Panc1 (cell line): ENCODE measurements at regions not wholly inside any gene's neighbourhood (a gene's known extent, or its start where the extent isn't known, plus 50 kb on each side); places are given as distances from the start of the nearest gene placed in this dataset.

Experiments
- ATAC-seq: fragments of 200-7000 bp; cut with Tn5 transposase; 2 replicates; pipeline ENCODE4 v1.9.1; 2020; ENCODE audit warnings: mild to moderate bottlenecking, moderate library complexity
- BruUV-seq: library from RNA; stranded (reverse); fragments of 400-500 nt; replicated peaks from 2 replicates; lab custom pipeline; 2021; lab: Mats Ljungman, UMichigan
- CTCF ChIA-PET: fragments of 300-600 bp; sonication (Branson Sonifier 250); formaldehyde crosslinking; loops from one replicate; lab custom pipeline; 2022; ENCODE audit warnings: antibody characterized with exemption; lab: Charles Lee
- POLR2A ChIA-PET: fragments of 300-600 bp; sonication (Branson Sonifier 250); formaldehyde crosslinking; loops from one replicate; lab custom pipeline; 2022; ENCODE audit warnings: antibody characterized with exemption; lab: Charles Lee
- DNase-seq: peaks from one replicate; pipeline ENCODE4 v3.0.0-alpha.2; 2010; ENCODE audit warnings: low read depth, low spot score
- H3K27ac ChIP-seq: 2 replicates; pipeline ENCODE4 v1.5.1; 2011; ENCODE audit warnings: mild to moderate bottlenecking, low read length, inconsistent platforms
- H3K27me3 ChIP-seq: fragments of 200-500 bp; sonication (Bioruptor generic); 2 replicates; pipeline ENCODE4 v1.6.0; 2014; ENCODE audit warnings: low read length, inconsistent platforms; ENCODE audit not compliant: control insufficient read depth, insufficient read depth
- H3K36me3 ChIP-seq: fragments of 200-500 bp; sonication (Bioruptor generic); 2 replicates; pipeline ENCODE4 v1.5.1; 2014; ENCODE audit warnings: inconsistent platforms, mild to moderate bottlenecking, low read length, moderate library complexity; ENCODE audit not compliant: control insufficient read depth, insufficient read depth
- H3K4me1 ChIP-seq: 2 replicates; pipeline ENCODE4 v1.5.1; 2011; ENCODE audit warnings: inconsistent platforms, mild to moderate bottlenecking, low read length, moderate library complexity; ENCODE audit not compliant: control insufficient read depth, insufficient read depth
- H3K4me3 ChIP-seq, 2 experiments: 2 replicates each; pipeline ENCODE4 v1.5.1; 2011 to 2012; ENCODE audit warnings: low read depth in 2 of 2, low read length in 2 of 2, mild to moderate bottlenecking in 2 of 2, inconsistent platforms in 1 of 2, moderate library complexity in 1 of 2
- H3K9me3 ChIP-seq: fragments of 200-500 bp; sonication (Bioruptor generic); 2 replicates; pipeline ENCODE4 v1.5.1; 2014; ENCODE audit warnings: low read depth, mild to moderate bottlenecking, inconsistent platforms, low read length, moderate library complexity; ENCODE audit not compliant: control insufficient read depth, insufficient read depth
- CTCF ChIP-seq: fragments of 450-650 bp; IDR thresholded peaks from 2 replicates; pipeline ENCODE4 v1.5.1; 2017; ENCODE audit warnings: mild to moderate bottlenecking
- POLR2AphosphoS5 ChIP-seq: IDR thresholded peaks from 2 replicates; pipeline ENCODE4 v1.6.1; 2012; ENCODE audit warnings: mild to moderate bottlenecking, low read depth, low read length, moderate library complexity
- REST ChIP-seq, 2 experiments: IDR thresholded peaks; 2 replicates each; pipeline ENCODE4 v1.6.1; 2011 to 2012; ENCODE audit warnings: low read depth in 2 of 2, control low read depth in 1 of 2, low read length in 1 of 2, mild to moderate bottlenecking in 1 of 2, moderate library complexity in 1 of 2; ENCODE audit not compliant: insufficient read depth in 1 of 2
- SIN3A ChIP-seq: IDR thresholded peaks from 2 replicates; pipeline ENCODE4 v1.6.1; 2012; ENCODE audit warnings: low read depth, mild to moderate bottlenecking, low read length, moderate library complexity, borderline replicate concordance; ENCODE audit not compliant: insufficient read depth
- TCF7L2 ChIP-seq: IDR thresholded peaks from 2 replicates; pipeline ENCODE4 v1.6.1; 2011; ENCODE audit warnings: mild to moderate bottlenecking, low read depth, low read length, inconsistent platforms
- in situ Hi-C: cut with HindIII; loops from 2 replicates; pipeline ENCODE4 v1.10.0; 2016; ENCODE audit warnings: low sequenced_read_pairs, low pct_unique_long_range_greater_than_20kb
- intact Hi-C: fragments of 100-400 bp; cut with micrococcal nuclease; formaldehyde crosslinking; loops from one replicate; pipeline ENCODE4 v1.10.0; 2022; ENCODE audit not compliant: unreplicated experiment

GRCh38 chr11:33622806-33623205, 77.8 kb downstream of the C11orf91 start:
- POLR2A ChIA-PET: no interaction called here
- Histone ChIP-seq H3K27me3 (no peaks in the 10 kb centered on the region), H3K9me3 (no peaks in the 10 kb centered on the region), H3K36me3 (no peaks in the 10 kb centered on the region), H3K4me3 (no peak overlapping the region), H3K4me1 (peaks cover 2% of the 10 kb centered on the region; the same call in 1 of the 2 replicates), H3K27ac (no peak overlapping the region)
- CTCF ChIA-PET: no interaction called here
- BruUV-seq: no TSS peak
- in situ Hi-C loops: no loop called here
- ATAC-seq: no peak
- DNase-seq: no peak
- intact Hi-C loops: no loop called here
- no peak for TF ChIP-seq REST (IDR thresholded peaks at IDR 0.05; ENCODE audit: insufficient read depth in 1 of 2, low read depth in 2 of 2, low read length in 1 of 2)
- no peak for TF ChIP-seq SIN3A
- no peak for TF ChIP-seq POLR2AphosphoS5
- no peak for TF ChIP-seq TCF7L2
- no peak for TF ChIP-seq CTCF

GRCh38 chr11:33622186-33622585, 78.4 kb downstream of the C11orf91 start:
- ChIA-PET POLR2A (no interaction called here), CTCF (no interaction called here)
- H3K9me3 ChIP-seq: no peaks in the 10 kb centered on the region
- ATAC-seq (no peak), DNase-seq (no peak)
- BruUV-seq: no TSS peak
- peaks cover 2% of the 10 kb centered on the region; the same call in 1 of the 2 replicates for H3K4me1 ChIP-seq
- H3K36me3 ChIP-seq: no peaks in the 10 kb centered on the region
- intact Hi-C loops: no loop called here
- no peaks in the 10 kb centered on the region for H3K27me3 ChIP-seq
- in situ Hi-C loops: no loop called here
- TF ChIP-seq SIN3A (no peak), TCF7L2 (no peak), REST (IDR thresholded peaks at IDR 0.05; ENCODE audit: insufficient read depth in 1 of 2, low read depth in 2 of 2, low read length in 1 of 2) (no peak), POLR2AphosphoS5 (no peak), CTCF (no peak)
- no peak overlapping the region for H3K4me3 ChIP-seq
- no peak overlapping the region for H3K27ac ChIP-seq
